ENCODE measurements at regions not wholly inside any gene's neighbourhood (a gene's known extent, or its start where the extent isn't known, plus 50 kb on each side); places are given as distances from the start of the nearest gene placed in this dataset.

- no peak for DNase-seq (ENCODE audit: low spot score in 2 of 2)
- 72 to 82% methylated on average over 7 of the region's 7 CpGs for WGBS, 2 donors
- intact Hi-C loops (cut with DNase I; ENCODE audit: low total_unique reads), result no loop called here
- H3K4me3 ChIP-seq (ENCODE audit: low read depth, poor library complexity, severe bottlenecking), result no peak overlapping the region
- TF ChIP-seq CTCF (IDR thresholded peaks at IDR 0.05), result no peak
- TF ChIP-seq POLR2A (IDR thresholded peaks at IDR 0.05), result no peak
Measured at GRCh38 chrX:144494074-144494473, 610.2 kb downstream of the UBE2NL start.

GRCh38 chrX:144531877-144532276 lies 648.0 kb downstream of the UBE2NL start:
- 79 to 90% methylated on average over 3 of the region's 3 CpGs for WGBS, 2 donors
- DNase-seq (ENCODE audit: low spot score in 2 of 2), result no peak
- no peak overlapping the region for H3K4me3 ChIP-seq (ENCODE audit: low read depth, poor library complexity, severe bottlenecking)

DNA sequence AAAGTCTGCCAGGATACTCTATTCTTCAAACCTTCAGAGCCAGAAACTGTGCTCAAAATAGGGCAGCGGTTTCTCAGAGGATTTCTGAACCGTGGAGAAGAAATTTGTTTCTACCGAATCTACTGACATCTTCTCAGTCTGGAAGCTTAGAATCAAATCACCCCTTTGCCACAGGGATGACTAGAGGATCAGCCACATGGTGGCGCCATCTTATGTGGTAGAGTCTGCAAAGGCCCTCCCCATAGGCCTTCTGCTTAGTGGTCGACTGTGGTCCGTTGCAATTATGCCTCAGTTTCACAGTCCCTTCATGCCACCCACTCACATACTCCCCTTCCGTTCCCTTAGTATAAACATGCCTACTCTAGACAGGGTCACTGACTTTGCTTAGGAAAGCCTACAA lies 680.7 kb upstream of the SPANXN1 start:
- TF ChIP-seq POLR2A (IDR thresholded peaks at IDR 0.05), result no peak
- 60 to 64% methylated on average over 7 of the region's 7 CpGs for WGBS, 2 donors
- no peak for DNase-seq (ENCODE audit: low spot score in 2 of 2)
- H3K4me3 ChIP-seq (ENCODE audit: low read depth, poor library complexity, severe bottlenecking), result no peak overlapping the region
- intact Hi-C loops (cut with DNase I; ENCODE audit: low total_unique reads), result loop anchor here (2.0 kb wide), 1 partner anchor 42 kb away; no protein-coding TSS in a partner anchor

More at GRCh38 chrX:144531877-144532276, 648.0 kb downstream of the UBE2NL start:
- intact Hi-C loops (cut with DNase I; ENCODE audit: low total_unique reads), result no loop called here
- no peak for TF ChIP-seq CTCF (IDR thresholded peaks at IDR 0.05)
- no peak for TF ChIP-seq POLR2A (IDR thresholded peaks at IDR 0.05)

DNA sequence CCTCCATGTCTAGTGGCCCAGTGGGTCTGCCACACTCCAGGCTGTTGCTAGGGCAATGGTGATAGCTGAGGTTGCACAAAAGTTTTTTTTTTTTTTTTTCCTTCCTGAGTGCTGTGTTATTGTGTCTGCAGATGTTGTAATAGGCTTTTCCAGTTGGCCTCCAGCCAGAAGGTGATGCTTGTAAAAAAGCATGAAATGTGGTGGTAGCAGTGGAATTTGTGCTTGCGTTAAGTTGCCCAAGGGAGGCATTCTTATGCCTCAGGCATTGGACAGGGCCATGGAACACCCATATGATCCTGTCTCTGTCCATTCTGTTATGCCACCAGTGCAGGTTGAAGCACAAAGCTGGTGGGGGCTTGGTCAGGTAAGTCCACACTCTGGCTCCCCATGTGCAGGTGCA lies 660.5 kb upstream of the SPANXN1 start:
- TF ChIP-seq CTCF (IDR thresholded peaks at IDR 0.05) (no peak), POLR2A (IDR thresholded peaks at IDR 0.05) (no peak)

DNA sequence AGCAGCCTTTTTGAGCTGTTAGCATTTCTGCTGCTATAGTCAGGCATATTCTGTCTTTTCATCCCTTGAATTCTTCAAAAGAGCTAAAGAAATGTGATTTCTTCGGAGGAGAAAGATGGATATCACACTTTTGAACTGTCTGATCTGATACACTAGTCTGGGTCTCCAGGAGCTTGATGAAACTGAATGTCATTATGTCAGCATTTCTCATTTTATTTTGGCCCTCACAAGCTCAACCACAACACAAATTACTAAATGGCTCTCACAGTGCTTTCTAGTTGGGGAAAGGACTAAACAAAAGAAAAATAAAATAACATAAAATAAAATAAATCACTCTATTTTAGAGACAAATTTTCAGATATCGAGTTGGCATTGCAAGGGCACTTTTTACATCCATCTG lies 655.3 kb upstream of the SPANXN1 start:
- TF ChIP-seq POLR2A (IDR thresholded peaks at IDR 0.05) (no peak), CTCF (IDR thresholded peaks at IDR 0.05) (no peak)
- WGBS, 2 donors, result 29 to 36% methylated on average over 2 of the region's 2 CpGs
- DNase-seq (ENCODE audit: low spot score in 2 of 2), result no peak

More for the DNA sequence above, 660.5 kb upstream of the SPANXN1 start:
- intact Hi-C loops (cut with DNase I; ENCODE audit: low total_unique reads), result no loop called here
- no peak overlapping the region for H3K4me3 ChIP-seq (ENCODE audit: low read depth, poor library complexity, severe bottlenecking)
- DNase-seq (ENCODE audit: low spot score in 2 of 2), result no peak
- 54 to 69% methylated on average over 1 of the region's 1 CpG for WGBS, 2 donors

GRCh38 chrX:144601010-144601409 lies 646.3 kb upstream of the SPANXN1 start:
- TF ChIP-seq CTCF (IDR thresholded peaks at IDR 0.05) (no peak), POLR2A (IDR thresholded peaks at IDR 0.05) (no peak)
- intact Hi-C loops (cut with DNase I; ENCODE audit: low total_unique reads), result no loop called here
- 80 to 83% methylated on average over 2 of the region's 2 CpGs for WGBS, 2 donors
- DNase-seq (ENCODE audit: low spot score in 2 of 2), result no peak
- H3K4me3 ChIP-seq (ENCODE audit: low read depth, poor library complexity, severe bottlenecking), result no peak overlapping the region

More for the DNA sequence above, 655.3 kb upstream of the SPANXN1 start:
- no peak overlapping the region for H3K4me3 ChIP-seq (ENCODE audit: low read depth, poor library complexity, severe bottlenecking)
- intact Hi-C loops (cut with DNase I; ENCODE audit: low total_unique reads), result no loop called here

All from lower leg skin (tissue), 4 donors.